HG03159 (cell line): ENCODE measurements at regions not wholly inside any gene's neighbourhood (a gene's known extent, or its start where the extent isn't known, plus 50 kb on each side); places are given as distances from the start of the nearest gene placed in this dataset.

Experiments used
- ATAC-seq: cut with Tn5 transposase; IDR thresholded peaks from one replicate; pipeline ENCODE4 v1.9.1; 2021; ENCODE audit warnings: mild to moderate bottlenecking, moderate library complexity; ENCODE audit not compliant: unreplicated experiment

- peak; percentile 100 for ATAC-seq
These were observed 302.2 kb downstream of the ZNF608 start for GRCh38 chr5:124444147-124444775.

- ATAC-seq, result no peak
These were observed 306.0 kb downstream of the ZNF608 start for GRCh38 chr5:124440471-124440870.

GRCh38 chr5:124439609-124440008 lies 306.8 kb downstream of the ZNF608 start:
- ATAC-seq, result no peak

- ATAC-seq, result no peak
These were observed 307.5 kb downstream of the ZNF608 start for GRCh38 chr5:124438903-124439281.

- no peak for ATAC-seq
These were observed 308.2 kb downstream of the ZNF608 start for GRCh38 chr5:124438026-124438902.

- ATAC-seq, result no peak
These were observed 310.1 kb downstream of the ZNF608 start for GRCh38 chr5:124436294-124436693.

GRCh38 chr5:124433170-124433569 lies 313.3 kb downstream of the ZNF608 start:
- no peak for ATAC-seq

- ATAC-seq, result no peak
These were observed 324.9 kb downstream of the ZNF608 start for GRCh38 chr5:124421584-124421983.

GRCh38 chr5:124420952-124421351 lies 325.5 kb downstream of the ZNF608 start:
- no peak for ATAC-seq

- no peak for ATAC-seq
These were observed 326.9 kb downstream of the ZNF608 start for GRCh38 chr5:124419531-124419930.

GRCh38 chr5:124418390-124418789 lies 328.0 kb downstream of the ZNF608 start:
- no peak for ATAC-seq

GRCh38 chr5:124417196-124417595 lies 329.2 kb downstream of the ZNF608 start:
- ATAC-seq, result no peak

- ATAC-seq, result no peak
These were observed 329.8 kb downstream of the ZNF608 start for GRCh38 chr5:124416627-124417026.

GRCh38 chr5:124414973-124415372 lies 331.5 kb downstream of the ZNF608 start:
- ATAC-seq, result no peak

GRCh38 chr5:124410539-124411488 lies 335.6 kb downstream of the ZNF608 start:
- ATAC-seq, result peak; percentile 94

- ATAC-seq, result no peak
These were observed 337.5 kb downstream of the ZNF608 start for GRCh38 chr5:124408738-124409453.

GRCh38 chr5:124404796-124405195 lies 341.6 kb downstream of the ZNF608 start:
- no peak for ATAC-seq

- ATAC-seq, result no peak
These were observed 343.2 kb downstream of the ZNF608 start for GRCh38 chr5:124403281-124403680.

GRCh38 chr5:124402144-124402581 lies 344.3 kb downstream of the ZNF608 start:
- no peak for ATAC-seq

GRCh38 chr5:124401476-124402143 lies 344.8 kb downstream of the ZNF608 start:
- no peak for ATAC-seq
